ENCODE measurements at regions not wholly inside any gene's neighbourhood (a gene's known extent, or its start where the extent isn't known, plus 50 kb on each side); places are given as distances from the start of the nearest gene placed in this dataset.

DNA sequence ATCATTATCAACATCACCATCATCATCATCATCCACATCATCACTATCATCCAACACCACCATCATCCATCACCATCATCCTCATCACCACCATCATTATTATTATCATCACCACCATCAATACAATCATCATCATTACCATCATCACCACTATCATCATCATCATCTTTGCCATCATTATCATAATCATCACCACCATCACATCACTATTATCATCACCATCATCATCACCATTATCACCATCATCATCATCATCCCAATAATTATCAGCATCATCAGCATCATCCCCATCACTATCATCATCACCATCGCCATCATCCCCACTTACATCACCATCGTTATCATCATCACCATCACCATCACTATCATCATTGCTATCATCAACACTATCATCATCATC, 1021.9 kb upstream of the PRKX start:
- no peaks in the 10 kb centered on the region; the same call in 2 of the 3 replicates for H3K9me3 Mint-ChIP-seq
- Histone ChIP-seq H3K27ac (ENCODE audit: low read depth) (no peak overlapping the region), H2AFZ (no peak overlapping the region), H3K4me1 (ENCODE audit: insufficient read depth) (no peaks in the 10 kb centered on the region), H3K27me3 (ENCODE audit: insufficient read depth) (no peaks in the 10 kb centered on the region), H3F3A (replicated peaks; ENCODE audit: low read depth) (no peaks in the 10 kb centered on the region), H4K20me1 (replicated peaks; ENCODE audit: insufficient read depth) (no peaks in the 10 kb centered on the region), H3K9me2 (ENCODE audit: insufficient read depth) (no peaks in the 10 kb centered on the region), H3K36me3 (ENCODE audit: insufficient read depth) (no peaks in the 10 kb centered on the region), H3K4me3 (no peak overlapping the region), H3K4me2 (no peak overlapping the region), H3K79me2 (replicated peaks; ENCODE audit: insufficient read depth) (no peaks in the 10 kb centered on the region)
- TF ChIP-seq EZH2 (IDR thresholded peaks at IDR 0.05; ENCODE audit: low read depth, unreplicated experiment) (no peak), JUNB (IDR thresholded peaks at IDR 0.05; ENCODE audit: unreplicated experiment) (no peak), ZNF331 (CRISPR knock-in tag; IDR thresholded peaks at IDR 0.05; ENCODE audit: low read depth) (no peak), NANOG (IDR thresholded peaks at IDR 0.05; ENCODE audit: borderline replicate concordance) (no peak), CREB1 (CRISPR knock-in tag; IDR thresholded peaks at IDR 0.05; ENCODE audit: low read depth) (no peak), REST (IDR thresholded peaks at IDR 0.05; ENCODE audit: unreplicated experiment) (no peak), STAT1 (IDR thresholded peaks at IDR 0.05; ENCODE audit: unreplicated experiment) (no peak), ZNF462 (CRISPR knock-in tag; IDR thresholded peaks at IDR 0.05) (no peak), ZNF114 (CRISPR knock-in tag; IDR thresholded peaks at IDR 0.05) (no peak), POLR2AphosphoS5 (IDR thresholded peaks at IDR 0.05; ENCODE audit: low read depth) (no peak), EZH2phosphoT487 (IDR thresholded peaks at IDR 0.05; ENCODE audit: unreplicated experiment) (no peak)
- TF ChIP-seq, protein P1, sequence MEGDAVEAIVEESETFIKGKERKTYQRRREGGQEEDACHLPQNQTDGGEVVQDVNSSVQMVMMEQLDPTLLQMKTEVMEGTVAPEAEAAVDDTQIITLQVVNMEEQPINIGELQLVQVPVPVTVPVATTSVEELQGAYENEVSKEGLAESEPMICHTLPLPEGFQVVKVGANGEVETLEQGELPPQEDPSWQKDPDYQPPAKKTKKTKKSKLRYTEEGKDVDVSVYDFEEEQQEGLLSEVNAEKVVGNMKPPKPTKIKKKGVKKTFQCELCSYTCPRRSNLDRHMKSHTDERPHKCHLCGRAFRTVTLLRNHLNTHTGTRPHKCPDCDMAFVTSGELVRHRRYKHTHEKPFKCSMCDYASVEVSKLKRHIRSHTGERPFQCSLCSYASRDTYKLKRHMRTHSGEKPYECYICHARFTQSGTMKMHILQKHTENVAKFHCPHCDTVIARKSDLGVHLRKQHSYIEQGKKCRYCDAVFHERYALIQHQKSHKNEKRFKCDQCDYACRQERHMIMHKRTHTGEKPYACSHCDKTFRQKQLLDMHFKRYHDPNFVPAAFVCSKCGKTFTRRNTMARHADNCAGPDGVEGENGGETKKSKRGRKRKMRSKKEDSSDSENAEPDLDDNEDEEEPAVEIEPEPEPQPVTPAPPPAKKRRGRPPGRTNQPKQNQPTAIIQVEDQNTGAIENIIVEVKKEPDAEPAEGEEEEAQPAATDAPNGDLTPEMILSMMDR (conservative IDR thresholded peaks at IDR 0.05; ENCODE audit: low read depth in 2 of 2), result no peak
- TF ChIP-seq, protein P2, sequence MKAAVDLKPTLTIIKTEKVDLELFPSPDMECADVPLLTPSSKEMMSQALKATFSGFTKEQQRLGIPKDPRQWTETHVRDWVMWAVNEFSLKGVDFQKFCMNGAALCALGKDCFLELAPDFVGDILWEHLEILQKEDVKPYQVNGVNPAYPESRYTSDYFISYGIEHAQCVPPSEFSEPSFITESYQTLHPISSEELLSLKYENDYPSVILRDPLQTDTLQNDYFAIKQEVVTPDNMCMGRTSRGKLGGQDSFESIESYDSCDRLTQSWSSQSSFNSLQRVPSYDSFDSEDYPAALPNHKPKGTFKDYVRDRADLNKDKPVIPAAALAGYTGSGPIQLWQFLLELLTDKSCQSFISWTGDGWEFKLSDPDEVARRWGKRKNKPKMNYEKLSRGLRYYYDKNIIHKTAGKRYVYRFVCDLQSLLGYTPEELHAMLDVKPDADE (IDR thresholded peaks at IDR 0.05), result no peak
- no peak overlapping the region for H3K4me3 Mint-ChIP-seq
- no peak overlapping the region for H3K27ac Mint-ChIP-seq
- H3K36me3 Mint-ChIP-seq (ENCODE audit: low read depth), result no peaks in the 10 kb centered on the region
- ATAC-seq, result no peak
- H3K27me3 Mint-ChIP-seq (ENCODE audit: insufficient read depth, low read depth, poor library complexity), result no peaks in the 10 kb centered on the region
- DNase-seq (ENCODE audit: low spot score), result no peak
- H3K4me1 Mint-ChIP-seq, result no peaks in the 10 kb centered on the region
